PC-9 (cell line): ENCODE measurements at regions not wholly inside any gene's neighbourhood (a gene's known extent, or its start where the extent isn't known, plus 50 kb on each side); places are given as distances from the start of the nearest gene placed in this dataset.
"Not testable (repeated sequence)": the region's sequence is repeated elsewhere in the genome, so short reads cannot be mapped to it uniquely, and the experiment has no call there.

Source experiments
- EZH2 ChIP-seq: fragments of 200-600 bp; sonication (generic); IDR thresholded peaks from 2 replicates; pipeline ENCODE4 v1.8.0; 2017; ENCODE audit warnings: antibody characterized with exemption, low read depth
- TF ChIP-seq, protein P1 (sequence below): fragments of 200-600 bp; sonication (generic); conservative IDR thresholded peaks from 2 replicates; pipeline ENCODE4 v1.6.1; 2017; ENCODE audit warnings: mixed run types, antibody characterized with exemption, mild to moderate bottlenecking, moderate library complexity

DNA sequence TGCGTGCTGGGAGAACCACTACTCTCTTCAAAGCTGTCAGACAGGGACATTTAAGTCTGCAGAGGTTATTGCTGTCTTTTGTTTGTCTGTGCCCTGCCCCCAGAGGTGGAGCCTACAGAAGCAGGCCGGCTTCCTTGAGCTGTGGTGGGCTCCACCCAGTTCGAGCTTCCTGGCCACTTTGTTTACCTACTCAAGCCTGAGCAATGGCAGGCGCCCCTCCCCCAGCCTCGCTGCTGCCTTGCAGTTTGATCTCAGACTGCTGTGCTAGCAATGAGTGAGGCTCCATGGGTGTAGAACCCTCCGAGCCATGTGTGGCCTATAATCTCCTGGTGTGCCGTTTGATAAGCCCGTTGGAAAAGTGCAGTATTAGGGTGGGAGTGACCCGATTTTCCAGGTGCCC, 542.5 kb upstream of the KLF4 start:
- TF ChIP-seq, protein P1, sequence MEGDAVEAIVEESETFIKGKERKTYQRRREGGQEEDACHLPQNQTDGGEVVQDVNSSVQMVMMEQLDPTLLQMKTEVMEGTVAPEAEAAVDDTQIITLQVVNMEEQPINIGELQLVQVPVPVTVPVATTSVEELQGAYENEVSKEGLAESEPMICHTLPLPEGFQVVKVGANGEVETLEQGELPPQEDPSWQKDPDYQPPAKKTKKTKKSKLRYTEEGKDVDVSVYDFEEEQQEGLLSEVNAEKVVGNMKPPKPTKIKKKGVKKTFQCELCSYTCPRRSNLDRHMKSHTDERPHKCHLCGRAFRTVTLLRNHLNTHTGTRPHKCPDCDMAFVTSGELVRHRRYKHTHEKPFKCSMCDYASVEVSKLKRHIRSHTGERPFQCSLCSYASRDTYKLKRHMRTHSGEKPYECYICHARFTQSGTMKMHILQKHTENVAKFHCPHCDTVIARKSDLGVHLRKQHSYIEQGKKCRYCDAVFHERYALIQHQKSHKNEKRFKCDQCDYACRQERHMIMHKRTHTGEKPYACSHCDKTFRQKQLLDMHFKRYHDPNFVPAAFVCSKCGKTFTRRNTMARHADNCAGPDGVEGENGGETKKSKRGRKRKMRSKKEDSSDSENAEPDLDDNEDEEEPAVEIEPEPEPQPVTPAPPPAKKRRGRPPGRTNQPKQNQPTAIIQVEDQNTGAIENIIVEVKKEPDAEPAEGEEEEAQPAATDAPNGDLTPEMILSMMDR, result not testable (repeated sequence)
- not testable (repeated sequence) for TF ChIP-seq EZH2
